ENCODE measurements at regions not wholly inside any gene's neighbourhood (a gene's known extent, or its start where the extent isn't known, plus 50 kb on each side); places are given as distances from the start of the nearest gene placed in this dataset.

DNA sequence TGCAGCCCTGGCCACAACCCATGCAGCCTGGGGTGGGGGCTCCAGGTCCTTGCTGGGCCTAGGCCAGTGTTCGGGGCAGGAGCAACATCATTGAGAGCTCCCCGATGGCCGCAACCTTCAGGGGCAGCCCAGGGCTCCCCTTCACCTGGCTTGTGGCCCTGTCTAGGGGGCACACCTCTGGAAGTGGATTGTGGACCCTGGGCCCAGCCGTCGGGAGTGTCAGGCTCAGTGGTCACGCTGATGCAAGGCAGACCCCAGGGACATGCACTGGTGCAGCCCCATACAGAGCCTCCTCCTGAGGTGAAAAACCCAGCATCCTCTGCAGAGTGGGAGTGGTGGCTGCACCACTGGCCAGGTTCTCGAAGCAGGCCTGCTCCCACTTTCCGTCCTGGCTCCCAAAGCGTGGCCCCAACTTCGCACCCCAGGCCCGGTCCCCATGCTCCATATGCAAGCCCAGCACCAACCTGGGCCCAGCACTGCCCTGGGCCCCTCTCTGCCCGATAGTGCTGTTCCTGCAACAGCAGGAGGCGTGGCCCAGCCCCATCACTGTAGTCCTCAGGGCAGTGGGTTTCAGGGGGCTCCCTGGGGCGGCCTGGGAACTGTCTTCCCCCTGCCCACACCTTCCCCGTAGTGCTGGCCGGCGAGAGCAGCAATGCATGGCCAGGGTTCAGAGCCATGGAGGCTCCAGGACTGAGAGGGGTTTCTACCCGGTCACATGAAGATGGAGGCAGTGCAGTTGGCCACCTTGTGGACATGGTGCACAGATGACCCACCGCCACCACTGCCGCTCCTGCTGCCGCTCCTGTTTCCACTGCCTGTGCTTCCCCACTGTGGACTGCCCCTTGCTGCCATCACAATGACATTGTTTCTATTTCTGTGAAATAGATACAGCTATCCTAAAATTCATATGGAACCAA is 303.9 kb upstream of the NRG3 start:
- H3K79me2 ChIP-seq (ENCODE audit: insufficient read depth): no peaks in the 10 kb centered on the region
- H3K4me3 ChIP-seq (ENCODE audit: low read depth in 2 of 2, low read length in 1 of 2): no peak overlapping the region
- ChIA-PET POLR2A (no interaction called here), CTCF (no interaction called here)
- H3K9ac ChIP-seq: no peak overlapping the region
- no peak for DNase-seq
- no peak overlapping the region for H3K4me2 ChIP-seq
- no peak overlapping the region for H2AFZ ChIP-seq (ENCODE audit: low read depth)
- H3K27me3 ChIP-seq (ENCODE audit: insufficient read depth): no peaks in the 10 kb centered on the region
- WGBS (ENCODE audit: low lambda C conversion rate): 57% methylated on average over 6 of the region's 21 CpGs
- H3K36me3 ChIP-seq (replicated peaks in 1 of 2; ENCODE audit: control insufficient read depth in 1 of 2, insufficient read depth in 2 of 2, low read length in 1 of 2): no peaks in the 10 kb centered on the region
- H3K4me1 ChIP-seq (ENCODE audit: control insufficient read depth in 1 of 2, insufficient read depth in 2 of 2, low read depth in 1 of 2, low read length in 1 of 2): no peaks in the 10 kb centered on the region
- H4K20me1 ChIP-seq (ENCODE audit: insufficient read depth): no peaks in the 10 kb centered on the region
- no peaks in the 10 kb centered on the region for H3K9me3 ChIP-seq
- TF ChIP-seq FOXM1 (IDR thresholded peaks at IDR 0.05; ENCODE audit: low read depth) (no peak), NRF1 (IDR thresholded peaks at IDR 0.05; ENCODE audit: low read depth, low read length) (no peak), REST (IDR thresholded peaks at IDR 0.05; ENCODE audit: low read depth, low read length) (no peak), IRF3 (IDR thresholded peaks at IDR 0.05; ENCODE audit: low read depth, low read length) (no peak), RAD21 (IDR thresholded peaks at IDR 0.05; ENCODE audit: low read length) (no peak), CTCF (IDR thresholded peaks at IDR 0.05) (no peak), TEAD4 (IDR thresholded peaks at IDR 0.05; ENCODE audit: borderline replicate concordance, insufficient read depth) (no peak), EZH2phosphoT487 (IDR thresholded peaks at IDR 0.05; ENCODE audit: borderline replicate concordance, low read depth) (no peak), CHD2 (IDR thresholded peaks at IDR 0.05; ENCODE audit: low read length, partially characterized antibody) (no peak), FOSL2 (IDR thresholded peaks at IDR 0.05; ENCODE audit: borderline replicate concordance, low read depth) (no peak), TCF12 (IDR thresholded peaks at IDR 0.05) (no peak), POLR2AphosphoS5 (IDR thresholded peaks at IDR 0.05; ENCODE audit: low read depth, low read length) (no peak), TAF1 (IDR thresholded peaks at IDR 0.05; ENCODE audit: borderline replicate concordance, low read depth, low read length) (no peak), RXRA (IDR thresholded peaks at IDR 0.05; ENCODE audit: borderline replicate concordance, low read depth) (no peak), SIN3A (IDR thresholded peaks at IDR 0.05; ENCODE audit: borderline replicate concordance, low read depth, low read length) (no peak), FOXJ3 (CRISPR knock-in tag; IDR thresholded peaks at IDR 0.05) (no peak), RFX5 (IDR thresholded peaks at IDR 0.05; ENCODE audit: low read length) (no peak)
- TF ChIP-seq, protein P1, sequence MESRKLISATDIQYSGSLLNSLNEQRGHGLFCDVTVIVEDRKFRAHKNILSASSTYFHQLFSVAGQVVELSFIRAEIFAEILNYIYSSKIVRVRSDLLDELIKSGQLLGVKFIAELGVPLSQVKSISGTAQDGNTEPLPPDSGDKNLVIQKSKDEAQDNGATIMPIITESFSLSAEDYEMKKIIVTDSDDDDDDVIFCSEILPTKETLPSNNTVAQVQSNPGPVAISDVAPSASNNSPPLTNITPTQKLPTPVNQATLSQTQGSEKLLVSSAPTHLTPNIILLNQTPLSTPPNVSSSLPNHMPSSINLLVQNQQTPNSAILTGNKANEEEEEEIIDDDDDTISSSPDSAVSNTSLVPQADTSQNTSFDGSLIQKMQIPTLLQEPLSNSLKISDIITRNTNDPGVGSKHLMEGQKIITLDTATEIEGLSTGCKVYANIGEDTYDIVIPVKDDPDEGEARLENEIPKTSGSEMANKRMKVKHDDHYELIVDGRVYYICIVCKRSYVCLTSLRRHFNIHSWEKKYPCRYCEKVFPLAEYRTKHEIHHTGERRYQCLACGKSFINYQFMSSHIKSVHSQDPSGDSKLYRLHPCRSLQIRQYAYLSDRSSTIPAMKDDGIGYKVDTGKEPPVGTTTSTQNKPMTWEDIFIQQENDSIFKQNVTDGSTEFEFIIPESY (IDR thresholded peaks at IDR 0.05; ENCODE audit: borderline replicate concordance, low read depth): no peak
- TF ChIP-seq, protein P2, sequence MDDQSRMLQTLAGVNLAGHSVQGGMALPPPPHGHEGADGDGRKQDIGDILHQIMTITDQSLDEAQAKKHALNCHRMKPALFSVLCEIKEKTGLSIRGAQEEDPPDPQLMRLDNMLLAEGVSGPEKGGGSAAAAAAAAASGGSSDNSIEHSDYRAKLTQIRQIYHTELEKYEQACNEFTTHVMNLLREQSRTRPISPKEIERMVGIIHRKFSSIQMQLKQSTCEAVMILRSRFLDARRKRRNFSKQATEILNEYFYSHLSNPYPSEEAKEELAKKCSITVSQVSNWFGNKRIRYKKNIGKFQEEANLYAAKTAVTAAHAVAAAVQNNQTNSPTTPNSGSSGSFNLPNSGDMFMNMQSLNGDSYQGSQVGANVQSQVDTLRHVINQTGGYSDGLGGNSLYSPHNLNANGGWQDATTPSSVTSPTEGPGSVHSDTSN (IDR thresholded peaks at IDR 0.05): no peak
- H3K27ac ChIP-seq (ENCODE audit: low read depth in 2 of 2, low read length in 1 of 2): no peak overlapping the region
- no peaks in the 10 kb centered on the region for H3F3A ChIP-seq (replicated peaks; ENCODE audit: insufficient read depth)
- no peaks in the 10 kb centered on the region for H3K9me2 ChIP-seq
